HEK293 (cell line): ENCODE measurements at regions not wholly inside any gene's neighbourhood (a gene's known extent, or its start where the extent isn't known, plus 50 kb on each side); places are given as distances from the start of the nearest gene placed in this dataset.

ENCODE experiments used
- CTCF ChIP-seq: fragments of 450-650 bp; formaldehyde crosslinking; IDR thresholded peaks from 2 replicates; pipeline ENCODE4 v1.5.1; 2016; ENCODE audit warnings: missing biosample characterization, missing genetic modification characterization
- TSHZ1 ChIP-seq: fragments of 450-650 bp; formaldehyde crosslinking; IDR thresholded peaks from 2 replicates; pipeline ENCODE4 v1.5.1; 2016; ENCODE audit warnings: missing biosample characterization, missing genetic modification characterization, borderline replicate concordance
- YY1 ChIP-seq: fragments of 450-650 bp; formaldehyde crosslinking; IDR thresholded peaks from 2 replicates; pipeline ENCODE4 v1.5.1; 2018; ENCODE audit warnings: missing biosample characterization, missing genetic modification characterization
- ZNF184 ChIP-seq: fragments of 450-650 bp; IDR thresholded peaks from 2 replicates; pipeline ENCODE4 v1.5.1; 2018; ENCODE audit warnings: missing biosample characterization, mild to moderate bottlenecking, missing genetic modification characterization
- ZNF518A ChIP-seq: fragments of 450-650 bp; formaldehyde crosslinking; conservative IDR thresholded peaks from 2 replicates; pipeline ENCODE4 v1.5.1; 2016; ENCODE audit warnings: low read depth, missing biosample characterization, missing genetic modification characterization
- TF ChIP-seq, protein P1 (sequence below): fragments of 450-650 bp; formaldehyde crosslinking; IDR thresholded peaks from 2 replicates; pipeline ENCODE4 v1.5.1; 2016; ENCODE audit warnings: missing biosample characterization, missing genetic modification characterization
- TF ChIP-seq, protein P2 (sequence below): fragments of 450-650 bp; formaldehyde crosslinking; IDR thresholded peaks from 2 replicates; pipeline ENCODE4 v1.5.1; 2016; ENCODE audit warnings: missing biosample characterization, missing genetic modification characterization

DNA sequence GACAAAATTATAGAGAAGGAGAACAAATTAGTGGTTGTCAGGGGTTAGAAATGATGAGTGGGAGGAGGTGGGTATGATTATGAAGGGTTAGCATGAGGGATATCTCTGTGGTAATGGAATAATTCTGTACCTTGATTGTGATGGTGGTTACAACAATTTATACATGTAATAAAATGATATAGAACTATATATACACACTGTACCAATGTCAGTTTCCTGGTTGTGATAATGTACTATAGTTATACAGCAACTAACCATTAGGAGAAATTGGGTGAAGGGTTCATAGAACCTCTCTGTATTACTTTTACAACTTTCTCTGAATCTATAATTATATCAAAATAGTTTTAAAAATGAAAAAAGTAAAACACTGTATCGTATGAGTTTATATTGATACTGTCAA is 148.1 kb downstream of the ZNF621 start:
- no peak for TF ChIP-seq CTCF (tag by site-specific recombination)
- TF ChIP-seq YY1 (tag by site-specific recombination), result no peak
- no peak for TF ChIP-seq ZNF518A (tag by site-specific recombination)
- TF ChIP-seq, protein P1, sequence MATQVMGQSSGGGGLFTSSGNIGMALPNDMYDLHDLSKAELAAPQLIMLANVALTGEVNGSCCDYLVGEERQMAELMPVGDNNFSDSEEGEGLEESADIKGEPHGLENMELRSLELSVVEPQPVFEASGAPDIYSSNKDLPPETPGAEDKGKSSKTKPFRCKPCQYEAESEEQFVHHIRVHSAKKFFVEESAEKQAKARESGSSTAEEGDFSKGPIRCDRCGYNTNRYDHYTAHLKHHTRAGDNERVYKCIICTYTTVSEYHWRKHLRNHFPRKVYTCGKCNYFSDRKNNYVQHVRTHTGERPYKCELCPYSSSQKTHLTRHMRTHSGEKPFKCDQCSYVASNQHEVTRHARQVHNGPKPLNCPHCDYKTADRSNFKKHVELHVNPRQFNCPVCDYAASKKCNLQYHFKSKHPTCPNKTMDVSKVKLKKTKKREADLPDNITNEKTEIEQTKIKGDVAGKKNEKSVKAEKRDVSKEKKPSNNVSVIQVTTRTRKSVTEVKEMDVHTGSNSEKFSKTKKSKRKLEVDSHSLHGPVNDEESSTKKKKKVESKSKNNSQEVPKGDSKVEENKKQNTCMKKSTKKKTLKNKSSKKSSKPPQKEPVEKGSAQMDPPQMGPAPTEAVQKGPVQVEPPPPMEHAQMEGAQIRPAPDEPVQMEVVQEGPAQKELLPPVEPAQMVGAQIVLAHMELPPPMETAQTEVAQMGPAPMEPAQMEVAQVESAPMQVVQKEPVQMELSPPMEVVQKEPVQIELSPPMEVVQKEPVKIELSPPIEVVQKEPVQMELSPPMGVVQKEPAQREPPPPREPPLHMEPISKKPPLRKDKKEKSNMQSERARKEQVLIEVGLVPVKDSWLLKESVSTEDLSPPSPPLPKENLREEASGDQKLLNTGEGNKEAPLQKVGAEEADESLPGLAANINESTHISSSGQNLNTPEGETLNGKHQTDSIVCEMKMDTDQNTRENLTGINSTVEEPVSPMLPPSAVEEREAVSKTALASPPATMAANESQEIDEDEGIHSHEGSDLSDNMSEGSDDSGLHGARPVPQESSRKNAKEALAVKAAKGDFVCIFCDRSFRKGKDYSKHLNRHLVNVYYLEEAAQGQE (tag by site-specific recombination), result no peak
- no peak for TF ChIP-seq TSHZ1 (tag by site-specific recombination)
- TF ChIP-seq ZNF184 (tag by site-specific recombination), result no peak
- TF ChIP-seq, protein P2, sequence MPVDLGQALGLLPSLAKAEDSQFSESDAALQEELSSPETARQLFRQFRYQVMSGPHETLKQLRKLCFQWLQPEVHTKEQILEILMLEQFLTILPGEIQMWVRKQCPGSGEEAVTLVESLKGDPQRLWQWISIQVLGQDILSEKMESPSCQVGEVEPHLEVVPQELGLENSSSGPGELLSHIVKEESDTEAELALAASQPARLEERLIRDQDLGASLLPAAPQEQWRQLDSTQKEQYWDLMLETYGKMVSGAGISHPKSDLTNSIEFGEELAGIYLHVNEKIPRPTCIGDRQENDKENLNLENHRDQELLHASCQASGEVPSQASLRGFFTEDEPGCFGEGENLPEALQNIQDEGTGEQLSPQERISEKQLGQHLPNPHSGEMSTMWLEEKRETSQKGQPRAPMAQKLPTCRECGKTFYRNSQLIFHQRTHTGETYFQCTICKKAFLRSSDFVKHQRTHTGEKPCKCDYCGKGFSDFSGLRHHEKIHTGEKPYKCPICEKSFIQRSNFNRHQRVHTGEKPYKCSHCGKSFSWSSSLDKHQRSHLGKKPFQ (tag by site-specific recombination), result no peak
